ENCODE measurements at regions not wholly inside any gene's neighbourhood (a gene's known extent, or its start where the extent isn't known, plus 50 kb on each side); places are given as distances from the start of the nearest gene placed in this dataset.

- WGBS, 4 donors = 64 to 77% (median 74%) methylated on average over 2 of the region's 2 CpGs
- H3K36me3 ChIP-seq = no peaks in the 10 kb centered on the region
- no peak for DNase-seq
- H3K4me1 ChIP-seq = no peaks in the 10 kb centered on the region
- no peak for TF ChIP-seq CTCF (IDR thresholded peaks at IDR 0.05)
- TF ChIP-seq POLR2A (IDR thresholded peaks at IDR 0.05) = no peak
- intact Hi-C loops (cut with DNase I) = no loop called here
- H3K27me3 ChIP-seq = no peaks in the 10 kb centered on the region
- H3K27ac ChIP-seq = no peak overlapping the region
- no peak overlapping the region for H3K4me3 ChIP-seq
- ATAC-seq = no peak
- no peaks in the 10 kb centered on the region for H3K9me3 ChIP-seq
These were observed 1183.7 kb upstream of the SORCS1 start for GRCh38 chr10:108348215-108348614.

DNA sequence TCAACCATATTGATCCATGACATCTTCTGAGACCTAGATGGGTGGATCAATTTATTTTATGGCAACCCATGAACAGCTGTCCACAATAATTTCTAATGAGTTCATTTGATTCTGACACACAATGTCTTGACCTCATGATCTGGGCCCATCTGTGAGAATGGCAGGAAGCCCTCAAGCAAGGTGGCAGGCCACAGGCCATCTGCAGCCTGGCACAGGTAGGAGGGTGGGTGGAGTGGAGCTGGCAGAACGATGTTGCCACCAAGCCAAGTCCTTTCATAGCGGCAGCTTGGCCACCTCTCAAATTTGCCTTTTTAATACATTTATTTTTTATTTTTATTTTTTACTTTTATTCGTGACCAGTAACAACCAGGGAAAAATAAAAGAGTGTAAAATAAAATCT lies 1181.6 kb upstream of the SORCS1 start:
- DNase-seq (no peak), ATAC-seq (no peak)
- no peak for TF ChIP-seq POLR2A (IDR thresholded peaks at IDR 0.05)
- no peak for TF ChIP-seq CTCF (IDR thresholded peaks at IDR 0.05)
- Histone ChIP-seq H3K36me3 (no peaks in the 10 kb centered on the region), H3K27me3 (no peaks in the 10 kb centered on the region), H3K9me3 (peaks cover 0 to 9% (median 0%) of the 10 kb centered on the region in 12 donors), H3K4me3 (no peak overlapping the region), H3K4me1 (no peaks in the 10 kb centered on the region), H3K27ac (no peak overlapping the region)
- intact Hi-C loops (cut with DNase I) = no loop called here
- 74 to 81% (median 79%) methylated on average over 3 of the region's 3 CpGs for WGBS, 4 donors

DNA sequence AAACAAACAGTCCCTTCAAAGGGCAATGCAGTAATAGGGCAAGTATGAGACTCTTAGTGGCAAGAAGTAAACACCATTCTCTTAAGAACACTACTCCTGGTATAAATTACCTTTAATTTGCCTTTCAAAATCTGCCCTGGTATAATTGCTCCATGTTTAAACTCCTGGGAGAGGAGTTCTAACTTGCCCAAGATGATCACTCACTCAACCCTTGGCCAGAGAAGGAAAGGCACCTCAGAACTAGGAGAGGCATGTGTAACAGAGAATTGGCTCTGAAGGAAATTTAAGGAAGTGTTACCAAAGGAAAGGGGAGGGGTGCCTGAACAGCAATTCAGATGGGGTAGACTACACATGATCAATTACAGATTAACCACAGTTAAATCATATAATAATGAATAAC lies 1173.6 kb upstream of the SORCS1 start:
- ATAC-seq (no peak), DNase-seq (no peak)
- no peak overlapping the region for H3K27ac ChIP-seq
- intact Hi-C loops (cut with DNase I) = no loop called here
- no peaks in the 10 kb centered on the region for H3K27me3 ChIP-seq
- H3K36me3 ChIP-seq = no peaks in the 10 kb centered on the region
- H3K4me1 ChIP-seq = no peaks in the 10 kb centered on the region
- TF ChIP-seq CTCF (IDR thresholded peaks at IDR 0.05) = no peak
- no peak for TF ChIP-seq POLR2A (IDR thresholded peaks at IDR 0.05)
- H3K4me3 ChIP-seq = no peak overlapping the region
- H3K9me3 ChIP-seq = peaks cover 0 to 9% (median 0%) of the 10 kb centered on the region in 12 donors

GRCh38 chr10:108336836-108337235 lies 1172.3 kb upstream of the SORCS1 start:
- H3K27ac ChIP-seq = no peak overlapping the region
- H3K27me3 ChIP-seq = no peaks in the 10 kb centered on the region
- DNase-seq = no peak
- H3K9me3 ChIP-seq = no peaks in the 10 kb centered on the region
- no peak overlapping the region for H3K4me3 ChIP-seq
- no peaks in the 10 kb centered on the region for H3K4me1 ChIP-seq
- no peak for TF ChIP-seq POLR2A (IDR thresholded peaks at IDR 0.05)
- no peak for TF ChIP-seq CTCF (IDR thresholded peaks at IDR 0.05)
- intact Hi-C loops (cut with DNase I) = no loop called here
- no peaks in the 10 kb centered on the region for H3K36me3 ChIP-seq
- ATAC-seq = no peak

Data from heart left ventricle (tissue), 16 donors.